K562 (cell line): ENCODE measurements at regions not wholly inside any gene's neighbourhood (a gene's known extent, or its start where the extent isn't known, plus 50 kb on each side); places are given as distances from the start of the nearest gene placed in this dataset.

Experiments used
- ATAC-seq: fragments of 200-7000 bp; cut with Tn5 transposase; 3 replicates; pipeline ENCODE4 v1.9.1; 2020; ENCODE audit warnings: moderate library complexity
- BruUV-seq: library from RNA; stranded (reverse); fragments of 400-500 nt; replicated peaks from 2 replicates; lab custom pipeline; 2021; lab: Mats Ljungman, UMichigan
- CTCF ChIA-PET: fragments of 300-600 bp; formaldehyde crosslinking; extraction: SDS; loops from one replicate; lab custom pipeline; 2021; ENCODE audit warnings: low intra/inter-chr PET ratio; lab: Yijun Ruan, JAX
- POLR2A ChIA-PET: fragments of 300-600, 350-650 bp; sonication (Branson Sonifier 250); formaldehyde crosslinking; extraction: SDS; loops from one replicate; lab custom pipeline; 2021; ENCODE audit warnings: antibody characterized with exemption, inconsistent platforms; lab: Yijun Ruan, JAX
- DNase-seq, 4 experiments: peaks; one replicate each; pipeline versions ENCODE4 v3.0.0 to v3.0.0-alpha.2; 2011 to 2018; ENCODE audit warnings: low spot score in 3 of 4, mixed read lengths in 3 of 4; ENCODE audit errors: extremely low read depth in 1 of 4
- FAIRE-seq: peaks from 2 replicates; lab custom pipeline; 2011; peaks lifted over from hg19 to GRCh38; lab: Jason Lieb, UNC
- H2AFZ ChIP-seq: 2 replicates; pipeline ENCODE4 v1.6.0; 2011; ENCODE audit warnings: low read depth, low read length, control low read depth, inconsistent platforms
- H3K27ac ChIP-seq: fragments of 200-600 bp; 3 replicates; pipeline ENCODE4 v1.8.0; 2011; ENCODE audit warnings: low read depth, mild to moderate bottlenecking, control low read depth, inconsistent platforms, low read length, moderate library complexity, mixed read lengths; ENCODE audit errors: extremely low read depth
- H3K27me3 ChIP-seq, 2 experiments: fragments of 300-600 bp in 1 of 2; 2 replicates in 1 of 2; 3 replicates in 1 of 2; pipeline versions ENCODE4 v1.6.0 to v1.8.0; 2011; ENCODE audit warnings: inconsistent platforms in 2 of 2, low read length in 2 of 2, mild to moderate bottlenecking in 1 of 2, mixed read lengths in 1 of 2, moderate library complexity in 1 of 2; ENCODE audit not compliant: control insufficient read depth in 2 of 2, insufficient read depth in 2 of 2
- H3K36me3 ChIP-seq: fragments of 300-600 bp; 3 replicates; pipeline ENCODE4 v1.8.0; 2011; ENCODE audit warnings: mild to moderate bottlenecking, low read length, inconsistent platforms; ENCODE audit not compliant: control insufficient read depth, insufficient read depth
- H3K4me1 ChIP-seq, 2 experiments: fragments of 200-600 bp in 1 of 2; replicated peaks in 1 of 2; 2 replicates in 1 of 2; 3 replicates in 1 of 2; pipeline versions ENCODE4 v1.5.1 to v1.8.0; 2011; ENCODE audit warnings: inconsistent platforms in 2 of 2, low read length in 2 of 2, mild to moderate bottlenecking in 1 of 2, mixed read lengths in 1 of 2, moderate library complexity in 1 of 2; ENCODE audit not compliant: control insufficient read depth in 2 of 2, insufficient read depth in 2 of 2
- H3K4me2 ChIP-seq: 2 replicates; pipeline ENCODE4 v1.6.1; 2011; ENCODE audit warnings: low read length, control low read depth, inconsistent platforms, mixed read lengths; ENCODE audit not compliant: insufficient read depth
- H3K4me3 ChIP-seq: fragments of 200-600 bp; sonication (generic), shearing (Covaris generic); 2 replicates; pipeline ENCODE4 v1.5.1; 2016; ENCODE audit warnings: control low read depth, inconsistent platforms
- H3K79me2 ChIP-seq: fragments of 200-600 bp; 3 replicates; pipeline ENCODE4 v1.8.0; 2011; ENCODE audit warnings: low read length, inconsistent platforms; ENCODE audit not compliant: control insufficient read depth, insufficient read depth
- H3K9ac ChIP-seq, 2 experiments: 2 replicates each; pipeline versions ENCODE4 v1.6.0 to v1.6.1; 2011; ENCODE audit warnings: low read depth in 2 of 2, low read length in 2 of 2, control low read depth in 1 of 2, inconsistent platforms in 1 of 2, mild to moderate bottlenecking in 1 of 2, mixed read lengths in 1 of 2; ENCODE audit not compliant: insufficient read depth in 1 of 2
- H3K9me1 ChIP-seq: one replicate; pipeline ENCODE4 v1.6.0; 2011; ENCODE audit warnings: inconsistent platforms, mild to moderate bottlenecking, low read length, moderate library complexity; ENCODE audit not compliant: control insufficient read depth, insufficient read depth
- H3K9me3 ChIP-seq: replicated peaks from 2 replicates; pipeline ENCODE4 v1.5.1; 2011; ENCODE audit warnings: low read depth, low read length, inconsistent platforms; ENCODE audit not compliant: control insufficient read depth, insufficient read depth
- H4K20me1 ChIP-seq: replicated peaks from 2 replicates; pipeline ENCODE4 v1.6.1; 2011; ENCODE audit warnings: low read length, inconsistent platforms, mixed read lengths; ENCODE audit not compliant: control insufficient read depth, insufficient read depth
- DMBX1 ChIP-seq: fragments of 250-450 bp; sonication (Bioruptor Pico); IDR thresholded peaks from 2 replicates; pipeline ENCODE4 v1.8.0; 2022; ENCODE audit warnings: inconsistent platforms, mild to moderate bottlenecking, moderate library complexity, borderline replicate concordance
- EGR1 ChIP-seq: fragments of 450-650 bp; conservative IDR thresholded peaks from 2 replicates; pipeline ENCODE4 v1.6.1; 2017; ENCODE audit warnings: mild to moderate bottlenecking
- ELF4 ChIP-seq: fragments of 450-650 bp; formaldehyde crosslinking; IDR thresholded peaks from 2 replicates; pipeline ENCODE4 v1.4.0; 2022; ENCODE audit warnings: missing genetic modification characterization
- MCM7 ChIP-seq, 2 experiments: fragments of 450-650 bp; IDR thresholded peaks; 2 replicates each; pipeline ENCODE4 v1.6.1; 2016 to 2018
- MIER1 ChIP-seq: fragments of 450-650 bp; IDR thresholded peaks from 2 replicates; pipeline ENCODE4 v1.6.1; 2016; ENCODE audit warnings: antibody characterized with exemption, mild to moderate bottlenecking, low read depth
- STAG1 ChIP-seq: sonication (generic); formaldehyde crosslinking; IDR thresholded peaks from 2 replicates; pipeline ENCODE4 v1.5.0; 2020; ENCODE audit warnings: missing genetic modification reagents, borderline replicate concordance
- YBX1 ChIP-seq: fragments of 450-650 bp; IDR thresholded peaks from 2 replicates; pipeline ENCODE4 v1.7.1; 2016; ENCODE audit warnings: mild to moderate bottlenecking
- WGBS: fragments of 100-300 bp; shearing (Covaris generic); methylation state at CpG from one replicate; pipeline ENCODE4 v1.1.6; 2016; ENCODE audit warnings: low coverage, mixed read lengths; ENCODE audit not compliant: insufficient coverage; ENCODE audit errors: missing lambda C conversion rate; 5-methylcytosine and 5-hydroxymethylcytosine counted together
- in situ Hi-C: fragments of 300-500 bp; cut with MboI; formaldehyde crosslinking; loops from 4 replicates; pipeline ENCODE4 v1.15.0; 2018; ENCODE audit warnings: inconsistent platforms, mixed read lengths
- intact Hi-C: fragments of 100-400 bp; cut with micrococcal nuclease; formaldehyde crosslinking; loops from 2 replicates; pipeline ENCODE4 v1.14.2; 2022
- TF ChIP-seq, protein P1 (sequence below): fragments of 200-800 bp; sonication (Bioruptor generic); IDR thresholded peaks from 2 replicates; pipeline ENCODE4 v1.6.1; 2017; ENCODE audit warnings: missing genetic modification characterization, missing compliant biosample characterization
- TF ChIP-seq, protein P2 (sequence below): fragments of 250-450 bp; sonication (Bioruptor Pico); IDR thresholded peaks from 2 replicates; pipeline ENCODE4 v1.4.0; 2020; ENCODE audit warnings: mild to moderate bottlenecking, moderate library complexity, borderline replicate concordance
- TF ChIP-seq, protein P3 (sequence below): fragments of 250-450 bp; sonication (Bioruptor Pico); IDR thresholded peaks from 2 replicates; pipeline ENCODE4 v1.5.0; 2021
- TF ChIP-seq, protein P4 (sequence below): fragments of 250-450 bp; sonication (Bioruptor Pico); IDR thresholded peaks from 2 replicates; pipeline ENCODE4 v1.5.0; 2021; ENCODE audit warnings: mild to moderate bottlenecking, moderate library complexity
- TF ChIP-seq, protein P5 (sequence below): fragments of 450-650 bp; formaldehyde crosslinking; IDR thresholded peaks from 2 replicates; pipeline ENCODE4 v1.4.0; 2022; ENCODE audit warnings: missing genetic modification characterization

DNA sequence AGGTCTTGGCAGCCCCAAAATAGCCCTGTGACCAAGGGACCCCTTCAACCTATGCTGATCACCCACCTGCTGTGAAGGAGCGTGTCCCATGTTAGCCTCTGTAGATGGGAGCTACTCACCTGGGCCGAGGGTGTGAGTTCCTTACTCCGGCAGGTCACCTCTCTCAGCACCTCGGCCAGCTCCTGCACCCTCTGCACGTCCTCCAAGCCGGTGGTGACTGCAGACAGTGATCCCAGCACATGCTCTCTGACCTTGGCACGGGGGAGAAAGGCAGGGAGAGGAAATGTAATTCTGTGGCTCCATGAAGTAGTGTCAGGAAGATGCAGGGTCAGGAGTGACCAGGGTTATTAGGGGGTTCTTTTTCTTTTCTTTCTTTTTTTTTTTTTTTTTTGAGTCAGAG lies 67.7 kb upstream of the BCO1 start (continued):
- TF ChIP-seq, protein P1, sequence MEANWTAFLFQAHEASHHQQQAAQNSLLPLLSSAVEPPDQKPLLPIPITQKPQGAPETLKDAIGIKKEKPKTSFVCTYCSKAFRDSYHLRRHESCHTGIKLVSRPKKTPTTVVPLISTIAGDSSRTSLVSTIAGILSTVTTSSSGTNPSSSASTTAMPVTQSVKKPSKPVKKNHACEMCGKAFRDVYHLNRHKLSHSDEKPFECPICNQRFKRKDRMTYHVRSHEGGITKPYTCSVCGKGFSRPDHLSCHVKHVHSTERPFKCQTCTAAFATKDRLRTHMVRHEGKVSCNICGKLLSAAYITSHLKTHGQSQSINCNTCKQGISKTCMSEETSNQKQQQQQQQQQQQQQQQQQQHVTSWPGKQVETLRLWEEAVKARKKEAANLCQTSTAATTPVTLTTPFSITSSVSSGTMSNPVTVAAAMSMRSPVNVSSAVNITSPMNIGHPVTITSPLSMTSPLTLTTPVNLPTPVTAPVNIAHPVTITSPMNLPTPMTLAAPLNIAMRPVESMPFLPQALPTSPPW (CRISPR knock-in tag): no peak
- TF ChIP-seq MCM7 (IDR thresholded peaks at IDR 0.05) (no peak), MIER1 (peak; percentile 81), DMBX1 (CRISPR knock-in tag) (no peak)

DNA sequence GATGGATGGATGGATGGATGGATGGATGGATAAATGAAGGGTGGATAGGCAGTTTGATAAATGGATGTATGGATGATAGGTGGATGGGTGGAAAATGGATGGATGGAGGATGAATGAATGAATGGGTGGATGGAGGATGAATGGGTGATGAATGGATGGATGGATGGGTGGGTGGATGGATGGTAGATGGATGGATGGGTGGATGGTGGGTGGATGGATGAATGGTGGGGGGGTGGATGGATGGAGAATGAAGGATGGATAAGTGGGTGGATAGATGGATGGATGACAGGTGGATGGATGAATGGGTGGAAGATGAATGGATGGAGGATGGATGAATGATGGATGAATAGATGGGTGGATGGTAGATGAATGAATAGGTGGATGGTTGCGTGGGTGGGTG lies 70.1 kb upstream of the BCO1 start:
- no peaks in the 10 kb centered on the region for H3K79me2 ChIP-seq
- H3K9me3 ChIP-seq: no peaks in the 10 kb centered on the region
- no peak overlapping the region for H3K4me3 ChIP-seq
- ATAC-seq (no peak), FAIRE-seq (no peak), DNase-seq (no peak)
- intact Hi-C loops (no loop called here), in situ Hi-C loops (no loop called here)
- ChIA-PET POLR2A (no interaction called here), CTCF (no interaction called here)
- peaks cover 12% of the 10 kb centered on the region; the same call in 1 of the 2 replicates for H4K20me1 ChIP-seq
- H3K4me1 ChIP-seq: no peaks in the 10 kb centered on the region
- no TSS peak for BruUV-seq
- H3K4me2 ChIP-seq: no peak overlapping the region
- 6% methylated on average over 1 of the region's 1 CpG for WGBS
- H3K27ac ChIP-seq: no peak overlapping the region
- peaks cover 3% of the 10 kb centered on the region for H3K9me1 ChIP-seq
- H3K36me3 ChIP-seq: no peaks in the 10 kb centered on the region
- H2AFZ ChIP-seq: no peak overlapping the region
- peaks cover 25 to 77% of the 10 kb centered on the region in 2 experiments; a peak in 4 of 5 replicates for H3K27me3 ChIP-seq
- no peak overlapping the region for H3K9ac ChIP-seq
- TF ChIP-seq, protein P2, sequence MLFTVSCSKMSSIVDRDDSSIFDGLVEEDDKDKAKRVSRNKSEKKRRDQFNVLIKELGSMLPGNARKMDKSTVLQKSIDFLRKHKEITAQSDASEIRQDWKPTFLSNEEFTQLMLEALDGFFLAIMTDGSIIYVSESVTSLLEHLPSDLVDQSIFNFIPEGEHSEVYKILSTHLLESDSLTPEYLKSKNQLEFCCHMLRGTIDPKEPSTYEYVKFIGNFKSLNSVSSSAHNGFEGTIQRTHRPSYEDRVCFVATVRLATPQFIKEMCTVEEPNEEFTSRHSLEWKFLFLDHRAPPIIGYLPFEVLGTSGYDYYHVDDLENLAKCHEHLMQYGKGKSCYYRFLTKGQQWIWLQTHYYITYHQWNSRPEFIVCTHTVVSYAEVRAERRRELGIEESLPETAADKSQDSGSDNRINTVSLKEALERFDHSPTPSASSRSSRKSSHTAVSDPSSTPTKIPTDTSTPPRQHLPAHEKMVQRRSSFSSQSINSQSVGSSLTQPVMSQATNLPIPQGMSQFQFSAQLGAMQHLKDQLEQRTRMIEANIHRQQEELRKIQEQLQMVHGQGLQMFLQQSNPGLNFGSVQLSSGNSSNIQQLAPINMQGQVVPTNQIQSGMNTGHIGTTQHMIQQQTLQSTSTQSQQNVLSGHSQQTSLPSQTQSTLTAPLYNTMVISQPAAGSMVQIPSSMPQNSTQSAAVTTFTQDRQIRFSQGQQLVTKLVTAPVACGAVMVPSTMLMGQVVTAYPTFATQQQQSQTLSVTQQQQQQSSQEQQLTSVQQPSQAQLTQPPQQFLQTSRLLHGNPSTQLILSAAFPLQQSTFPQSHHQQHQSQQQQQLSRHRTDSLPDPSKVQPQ (CRISPR knock-in tag): no peak
- TF ChIP-seq YBX1: 0 out of 2 replicates have a peak, but pooled peaks have one; percentile 23
- TF ChIP-seq, protein P3, sequence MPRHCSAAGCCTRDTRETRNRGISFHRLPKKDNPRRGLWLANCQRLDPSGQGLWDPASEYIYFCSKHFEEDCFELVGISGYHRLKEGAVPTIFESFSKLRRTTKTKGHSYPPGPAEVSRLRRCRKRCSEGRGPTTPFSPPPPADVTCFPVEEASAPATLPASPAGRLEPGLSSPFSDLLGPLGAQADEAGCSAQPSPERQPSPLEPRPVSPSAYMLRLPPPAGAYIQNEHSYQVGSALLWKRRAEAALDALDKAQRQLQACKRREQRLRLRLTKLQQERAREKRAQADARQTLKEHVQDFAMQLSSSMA (CRISPR knock-in tag): no peak
- TF ChIP-seq EGR1: peak; percentile 37
- no peak for TF ChIP-seq STAG1 (CRISPR knock-in tag)
- 0 out of 2 replicates have a peak, but pooled peaks have one; percentile 47 for TF ChIP-seq ELF4 (CRISPR knock-in tag)
- TF ChIP-seq, protein P4, sequence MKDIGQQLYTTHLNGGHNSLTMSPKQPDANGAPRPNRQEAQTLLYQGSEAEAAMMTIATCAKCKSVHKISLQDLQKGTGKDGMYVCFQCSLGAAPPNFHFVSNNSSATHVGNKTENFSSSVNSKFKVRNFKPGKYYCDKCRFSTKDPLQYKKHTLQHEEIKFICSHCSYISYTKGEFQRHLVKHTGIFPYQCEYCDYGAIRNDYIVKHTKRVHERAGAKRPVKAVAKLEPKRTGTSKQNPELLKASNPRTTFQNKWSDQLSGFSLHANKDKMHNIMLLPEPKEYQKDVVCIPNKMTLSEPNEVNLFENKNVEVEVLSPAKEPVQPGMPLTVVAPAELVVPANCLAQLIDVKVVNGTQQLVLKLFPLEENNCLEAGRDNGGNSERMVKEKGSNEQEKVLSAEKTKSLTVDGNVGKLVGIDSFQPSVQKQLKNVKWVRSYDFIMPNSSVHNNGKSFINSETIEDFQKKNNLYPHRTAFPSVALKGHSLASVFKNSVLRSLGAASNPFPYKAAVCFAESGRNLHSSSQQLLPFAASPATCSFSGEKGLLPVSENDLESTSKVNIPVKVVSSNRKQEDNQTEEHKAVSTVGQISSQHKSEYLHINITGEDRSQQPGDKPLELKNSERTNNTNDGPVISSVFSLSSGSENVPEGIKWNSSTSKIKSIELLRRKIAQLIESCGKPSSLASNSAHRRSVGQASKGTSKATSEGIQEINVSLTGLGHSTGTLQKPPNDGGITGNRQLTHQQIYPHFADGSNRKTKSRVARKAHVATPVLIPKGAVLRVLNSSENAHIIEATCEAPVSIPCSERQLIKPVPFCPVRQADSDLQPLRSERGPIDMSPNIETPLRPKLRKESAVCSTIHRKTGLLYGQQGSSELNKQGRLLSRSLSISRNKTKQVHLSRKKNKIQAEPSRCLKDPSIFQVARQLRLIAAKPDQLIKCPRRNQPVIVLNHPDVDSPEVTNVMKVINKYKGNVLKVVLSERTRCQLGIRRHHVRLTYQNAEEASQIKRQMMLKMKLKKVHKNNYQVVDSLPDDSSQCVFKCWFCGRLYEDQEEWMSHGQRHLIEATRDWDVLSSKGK (CRISPR knock-in tag): no peak
- TF ChIP-seq, protein P5, sequence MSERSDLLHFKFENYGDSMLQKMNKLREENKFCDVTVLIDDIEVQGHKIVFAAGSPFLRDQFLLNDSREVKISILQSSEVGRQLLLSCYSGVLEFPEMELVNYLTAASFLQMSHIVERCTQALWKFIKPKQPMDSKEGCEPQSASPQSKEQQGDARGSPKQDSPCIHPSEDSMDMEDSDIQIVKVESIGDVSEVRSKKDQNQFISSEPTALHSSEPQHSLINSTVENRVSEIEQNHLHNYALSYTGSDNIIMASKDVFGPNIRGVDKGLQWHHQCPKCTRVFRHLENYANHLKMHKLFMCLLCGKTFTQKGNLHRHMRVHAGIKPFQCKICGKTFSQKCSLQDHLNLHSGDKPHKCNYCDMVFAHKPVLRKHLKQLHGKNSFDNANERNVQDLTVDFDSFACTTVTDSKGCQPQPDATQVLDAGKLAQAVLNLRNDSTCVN: 0 out of 2 replicates have a peak, but pooled peaks have one; percentile 44
